Choroid plexus epithelial cell (primary cell): ENCODE measurements at regions not wholly inside any gene's neighbourhood (a gene's known extent, or its start where the extent isn't known, plus 50 kb on each side); places are given as distances from the start of the nearest gene placed in this dataset.

ENCODE experiments used
- DNase-seq: peaks from one replicate; pipeline ENCODE4 v3.0.0-alpha.2; 2010; ENCODE audit warnings: low read depth
- H3K4me3 ChIP-seq: 2 replicates; pipeline ENCODE4 v1.5.1; 2011; ENCODE audit warnings: low read depth, mild to moderate bottlenecking, control low read depth, low read length, moderate library complexity
- TF ChIP-seq, protein P1 (sequence below): conservative IDR thresholded peaks from 2 replicates; pipeline ENCODE4 v1.5.1; 2011; ENCODE audit warnings: low read depth, mild to moderate bottlenecking, control low read depth, inconsistent platforms, low read length, moderate library complexity

DNA sequence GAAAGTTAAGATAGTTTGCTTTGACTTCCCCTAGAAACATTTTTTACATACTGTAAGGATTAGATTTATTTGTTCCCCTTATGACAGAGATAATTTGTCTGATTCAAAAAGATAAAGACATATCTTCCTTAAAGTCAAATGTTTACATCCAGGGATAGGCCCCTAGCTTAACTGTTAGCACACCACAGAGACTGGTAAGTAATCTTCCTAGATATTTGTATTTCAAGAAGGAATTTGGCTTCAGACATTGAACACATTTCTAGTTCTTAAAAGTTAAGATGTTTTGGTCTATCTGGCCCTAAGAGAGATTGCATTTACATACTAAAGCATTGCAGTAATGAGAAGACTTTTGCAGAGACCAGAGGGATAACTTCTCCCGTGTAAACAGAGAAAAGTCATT is 1201.1 kb upstream of the GJE1 start:
- no peak for DNase-seq
- H3K4me3 ChIP-seq: no peak overlapping the region
- TF ChIP-seq, protein P1, sequence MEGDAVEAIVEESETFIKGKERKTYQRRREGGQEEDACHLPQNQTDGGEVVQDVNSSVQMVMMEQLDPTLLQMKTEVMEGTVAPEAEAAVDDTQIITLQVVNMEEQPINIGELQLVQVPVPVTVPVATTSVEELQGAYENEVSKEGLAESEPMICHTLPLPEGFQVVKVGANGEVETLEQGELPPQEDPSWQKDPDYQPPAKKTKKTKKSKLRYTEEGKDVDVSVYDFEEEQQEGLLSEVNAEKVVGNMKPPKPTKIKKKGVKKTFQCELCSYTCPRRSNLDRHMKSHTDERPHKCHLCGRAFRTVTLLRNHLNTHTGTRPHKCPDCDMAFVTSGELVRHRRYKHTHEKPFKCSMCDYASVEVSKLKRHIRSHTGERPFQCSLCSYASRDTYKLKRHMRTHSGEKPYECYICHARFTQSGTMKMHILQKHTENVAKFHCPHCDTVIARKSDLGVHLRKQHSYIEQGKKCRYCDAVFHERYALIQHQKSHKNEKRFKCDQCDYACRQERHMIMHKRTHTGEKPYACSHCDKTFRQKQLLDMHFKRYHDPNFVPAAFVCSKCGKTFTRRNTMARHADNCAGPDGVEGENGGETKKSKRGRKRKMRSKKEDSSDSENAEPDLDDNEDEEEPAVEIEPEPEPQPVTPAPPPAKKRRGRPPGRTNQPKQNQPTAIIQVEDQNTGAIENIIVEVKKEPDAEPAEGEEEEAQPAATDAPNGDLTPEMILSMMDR: no peak

DNA sequence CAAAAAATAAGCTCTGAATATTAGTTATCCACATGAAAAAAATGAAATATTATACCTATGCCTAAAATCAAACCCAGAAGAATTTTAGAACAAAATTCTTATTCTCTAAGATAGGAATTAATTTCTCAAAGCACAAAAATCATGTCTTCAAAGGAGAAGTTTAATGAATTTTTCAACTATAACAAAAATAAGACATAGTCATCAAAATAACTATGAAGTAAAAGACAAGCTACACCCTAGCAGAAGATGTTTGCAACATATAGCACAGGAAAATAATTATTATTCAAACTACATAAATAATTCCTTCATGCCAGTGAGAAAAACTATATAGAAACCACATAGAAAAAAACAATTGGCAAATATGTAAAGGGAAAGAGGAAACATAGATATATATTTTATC is 1203.6 kb upstream of the GJE1 start:
- TF ChIP-seq, protein P1: no peak
- no peak for DNase-seq
- H3K4me3 ChIP-seq: no peak overlapping the region

DNA sequence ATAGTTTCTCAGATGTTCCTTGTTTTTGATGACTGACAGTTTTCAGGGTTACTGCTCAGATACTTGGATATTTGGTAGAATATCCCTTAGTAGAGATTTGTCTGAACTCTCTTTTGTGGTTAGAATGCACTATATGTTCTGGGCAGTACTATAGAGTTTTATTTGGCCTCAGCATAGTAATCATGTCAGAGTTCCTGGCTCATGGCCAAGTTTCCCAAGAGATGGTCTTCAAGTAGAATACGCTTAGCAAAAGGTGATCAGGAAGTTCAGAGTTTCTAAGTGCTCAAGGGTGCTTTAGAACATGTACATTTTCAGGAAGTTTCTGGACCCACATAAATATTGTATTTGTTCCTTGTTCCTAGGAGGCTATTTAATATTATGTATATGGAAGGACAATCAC is 1209.7 kb upstream of the GJE1 start:
- DNase-seq: peak; percentile 45
- no peak overlapping the region for H3K4me3 ChIP-seq
- TF ChIP-seq, protein P1: no peak

DNA sequence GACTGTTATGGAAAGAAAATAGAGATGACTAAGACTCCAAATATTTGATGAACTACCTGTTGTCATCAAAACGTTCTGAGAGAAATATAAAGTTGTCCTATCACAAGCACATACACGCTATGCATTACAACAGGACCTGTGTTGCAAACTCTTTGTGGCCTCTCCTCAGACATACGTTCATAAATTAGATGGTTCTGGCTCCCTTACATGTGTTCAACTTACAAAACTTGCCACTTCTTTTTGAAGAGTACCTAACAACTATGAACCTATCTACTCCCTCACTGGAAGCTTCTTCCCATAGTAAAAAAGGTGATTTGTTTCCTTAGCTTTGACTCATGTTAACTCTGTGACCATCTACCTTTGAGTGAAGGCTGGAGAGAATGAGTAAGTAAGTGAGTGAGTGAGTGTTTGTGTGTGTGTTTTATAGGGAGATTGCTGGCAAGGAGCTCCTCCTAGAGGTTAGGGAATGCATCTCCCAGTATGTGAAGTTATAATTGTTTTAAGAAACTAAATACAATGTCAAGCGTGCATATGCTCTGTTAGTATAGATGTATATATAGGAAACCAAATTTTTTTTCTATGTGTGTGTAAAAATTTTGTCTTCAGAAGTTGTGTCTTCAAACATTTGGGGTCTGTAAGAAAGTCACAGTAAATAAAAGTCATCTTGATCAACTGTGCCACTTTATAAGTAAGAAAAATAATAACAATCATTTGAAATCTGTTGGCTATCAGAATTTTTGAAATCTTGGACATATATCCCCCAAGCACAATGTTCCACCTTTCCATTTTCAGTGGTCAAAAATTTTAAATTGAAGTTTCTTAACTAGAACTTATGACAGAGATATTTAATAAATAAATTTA is 1211.1 kb upstream of the GJE1 start:
- TF ChIP-seq, protein P1: peak; percentile 88
- H3K4me3 ChIP-seq: no peak overlapping the region
- DNase-seq: peak; percentile 95

DNA sequence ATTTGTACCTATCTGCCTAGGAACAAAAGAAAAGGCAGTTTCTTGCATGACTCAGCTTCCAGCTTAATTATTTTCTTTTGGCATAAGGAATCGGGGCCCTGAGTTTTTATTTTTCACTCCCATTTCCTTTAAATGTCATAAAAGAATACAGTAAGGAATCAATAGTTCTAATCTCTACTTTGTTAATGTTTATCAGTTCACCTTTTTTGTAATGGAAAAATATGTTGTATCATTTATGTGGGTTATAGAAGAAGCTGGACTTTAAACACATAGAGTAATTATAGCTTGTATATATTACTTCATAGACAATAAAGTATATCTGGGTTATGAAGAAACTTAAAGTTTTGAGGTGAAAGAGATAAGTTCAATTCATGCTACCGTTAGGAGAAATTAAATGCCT is 1214.8 kb upstream of the GJE1 start:
- H3K4me3 ChIP-seq: no peak overlapping the region
- no peak for DNase-seq
- TF ChIP-seq, protein P1: no peak

DNA sequence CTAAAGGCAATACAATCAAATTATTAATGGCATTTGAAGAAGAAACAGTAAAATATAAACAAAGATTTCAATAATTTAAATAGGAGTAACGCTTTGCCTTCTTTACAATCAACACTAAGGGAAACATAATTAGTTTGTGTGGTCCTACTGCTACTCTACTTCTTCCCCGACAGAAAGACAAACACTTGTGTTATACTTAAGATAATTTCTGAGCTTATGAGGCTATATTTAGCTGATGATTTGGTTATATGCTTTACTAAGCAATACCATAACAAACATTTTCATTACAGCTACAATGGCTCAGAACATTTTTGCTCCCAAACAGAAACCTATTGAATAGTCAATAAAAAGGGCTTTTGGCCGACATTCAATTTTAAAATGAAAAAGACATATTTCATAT is 1217.2 kb upstream of the GJE1 start:
- no peak overlapping the region for H3K4me3 ChIP-seq
- no peak for DNase-seq
- TF ChIP-seq, protein P1: no peak

DNA sequence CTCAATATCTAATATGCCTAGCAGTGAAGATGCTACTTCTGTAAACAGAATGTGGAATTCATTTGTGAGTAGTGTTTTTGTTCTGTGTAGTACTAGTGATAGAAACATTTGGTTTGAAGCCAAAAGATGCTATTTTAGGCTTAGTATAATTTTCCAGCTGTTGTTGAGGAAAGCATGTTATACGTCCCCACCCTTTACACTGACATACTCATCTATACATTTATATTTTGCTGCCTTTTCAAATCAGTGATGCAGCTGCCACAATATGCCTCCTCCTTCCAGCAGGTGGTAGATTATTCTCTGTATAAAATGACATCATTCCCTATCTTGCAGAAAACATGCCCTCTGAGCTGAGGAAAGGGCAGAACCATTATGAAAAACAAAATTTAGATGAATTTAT is 1217.6 kb upstream of the GJE1 start:
- DNase-seq: peak; percentile 19
- H3K4me3 ChIP-seq: no peak overlapping the region
- TF ChIP-seq, protein P1: peak; percentile 31
